AG04450 (cell line): ENCODE measurements at regions not wholly inside any gene's neighbourhood (a gene's known extent, or its start where the extent isn't known, plus 50 kb on each side); places are given as distances from the start of the nearest gene placed in this dataset.

Experiments used
- CTCF ChIA-PET: fragments of 300-600, 350-600 bp; formaldehyde crosslinking; extraction: SDS; loops from one replicate; lab custom pipeline; 2022; ENCODE audit warnings: antibody characterized with exemption, inconsistent platforms; lab: Charles Lee
- POLR2A ChIA-PET: fragments of 350-600 bp; formaldehyde crosslinking; extraction: SDS; loops from one replicate; lab custom pipeline; 2021; ENCODE audit warnings: antibody characterized with exemption, inconsistent platforms; lab: Yijun Ruan, JAX
- DNase-seq: peaks from one replicate; pipeline ENCODE4 v3.0.0-alpha.2; 2011; ENCODE audit warnings: low read depth, low spot score
- H3K27ac ChIP-seq: one replicate; pipeline ENCODE4 v1.5.1; 2012; ENCODE audit warnings: low read depth, low read length, control low read depth
- H3K27me3 ChIP-seq: one replicate; pipeline ENCODE4 v1.6.0; 2012; ENCODE audit warnings: low read length; ENCODE audit not compliant: control insufficient read depth, insufficient read depth
- H3K4me3 ChIP-seq: 2 replicates; pipeline ENCODE4 v1.5.1; 2011; ENCODE audit warnings: mild to moderate bottlenecking, low read depth, low read length, control low read depth
- H3K9me3 ChIP-seq: 2 replicates; pipeline ENCODE4 v1.5.1; 2012; ENCODE audit warnings: low read length; ENCODE audit not compliant: control insufficient read depth, insufficient read depth
- CTCF ChIP-seq: IDR thresholded peaks from 2 replicates; pipeline ENCODE4 v1.5.1; 2011; ENCODE audit warnings: low read depth, low read length, control low read depth, inconsistent platforms

- no peaks in the 10 kb centered on the region for H3K9me3 ChIP-seq
- no peaks in the 10 kb centered on the region for H3K27me3 ChIP-seq
- POLR2A ChIA-PET, result no interaction called here
- no peak overlapping the region for H3K4me3 ChIP-seq
- DNase-seq, result no peak
- no peak for TF ChIP-seq CTCF
- no peak overlapping the region for H3K27ac ChIP-seq
- CTCF ChIA-PET, result no interaction called here
Observed at GRCh38 chr5:121741156-121741555, 110.5 kb upstream of the FTMT start.

- CTCF ChIA-PET, result no interaction called here
- TF ChIP-seq CTCF, result no peak
- Histone ChIP-seq H3K4me3 (no peak overlapping the region), H3K27me3 (no peaks in the 10 kb centered on the region), H3K27ac (no peak overlapping the region), H3K9me3 (no peaks in the 10 kb centered on the region)
- no peak for DNase-seq
- POLR2A ChIA-PET, result no interaction called here
Observed at GRCh38 chr5:121744577-121744976, 107.1 kb upstream of the FTMT start.

GRCh38 chr5:121745407-121745806 lies 106.3 kb upstream of the FTMT start:
- H3K9me3 ChIP-seq, result no peaks in the 10 kb centered on the region
- no peak overlapping the region for H3K27ac ChIP-seq
- no peaks in the 10 kb centered on the region for H3K27me3 ChIP-seq
- POLR2A ChIA-PET, result no interaction called here
- TF ChIP-seq CTCF, result no peak
- H3K4me3 ChIP-seq, result no peak overlapping the region
- CTCF ChIA-PET, result no interaction called here
- no peak for DNase-seq

GRCh38 chr5:121746763-121747162 lies 104.9 kb upstream of the FTMT start:
- H3K27me3 ChIP-seq, result no peaks in the 10 kb centered on the region
- H3K4me3 ChIP-seq, result no peak overlapping the region
- TF ChIP-seq CTCF, result no peak
- ChIA-PET POLR2A (no interaction called here), CTCF (no interaction called here)
- H3K27ac ChIP-seq, result no peak overlapping the region
- no peak for DNase-seq
- H3K9me3 ChIP-seq, result no peaks in the 10 kb centered on the region

- H3K4me3 ChIP-seq, result no peak overlapping the region
- TF ChIP-seq CTCF, result no peak
- no peaks in the 10 kb centered on the region for H3K27me3 ChIP-seq
- CTCF ChIA-PET, result no interaction called here
- POLR2A ChIA-PET, result no interaction called here
- no peaks in the 10 kb centered on the region for H3K9me3 ChIP-seq
- no peak overlapping the region for H3K27ac ChIP-seq
- no peak for DNase-seq
Observed at GRCh38 chr5:121748686-121749085, 103.0 kb upstream of the FTMT start.
